ENCODE measurements at regions not wholly inside any gene's neighbourhood (a gene's known extent, or its start where the extent isn't known, plus 50 kb on each side); places are given as distances from the start of the nearest gene placed in this dataset.
A peak's percentile ranks its signal among the peaks of the same experiment; 100 is the strongest.

- Histone ChIP-seq H3K9me3 (ENCODE audit: control insufficient read depth, low read length) (no peaks in the 10 kb centered on the region), H3K36me3 (ENCODE audit: control insufficient read depth in 1 of 2, insufficient read depth in 2 of 2, low read length in 1 of 2) (no peaks in the 10 kb centered on the region), H3K27ac (ENCODE audit: low read depth in 1 of 2, low read length in 2 of 2) (no peak overlapping the region), H3K4me3 (ENCODE audit: low read length in 2 of 2) (no peak overlapping the region), H3K4me1 (ENCODE audit: control insufficient read depth in 1 of 2, insufficient read depth in 2 of 2, low read length in 2 of 2) (no peaks in the 10 kb centered on the region), H3K27me3 (ENCODE audit: control insufficient read depth in 1 of 2, insufficient read depth in 2 of 2, low read length in 1 of 2) (no peaks in the 10 kb centered on the region)
- DNase-seq (no peak), ATAC-seq (ENCODE audit: low FRiP score) (no peak)
- WGBS, 2 donors, result 96 to 97% methylated on average over 6 of the region's 6 CpGs
- intact Hi-C loops (cut with DNase I), result loop anchor here in 1 of 2 donors (5.0 kb wide), 1 partner anchor 42 kb away; no protein-coding TSS in a partner anchor
Measured at GRCh38 chr2:71743995-71744675, 290.8 kb downstream of the DYSF start.

GRCh38 chr2:71742953-71743601 is 289.7 kb downstream of the DYSF start:
- Histone ChIP-seq H3K4me1 (ENCODE audit: control insufficient read depth in 1 of 2, insufficient read depth in 2 of 2, low read length in 2 of 2) (no peaks in the 10 kb centered on the region), H3K4me3 (ENCODE audit: low read length in 2 of 2) (no peak overlapping the region), H3K36me3 (ENCODE audit: control insufficient read depth in 1 of 2, insufficient read depth in 2 of 2, low read length in 1 of 2) (no peaks in the 10 kb centered on the region), H3K9me3 (ENCODE audit: control insufficient read depth, low read length) (no peaks in the 10 kb centered on the region), H3K27me3 (ENCODE audit: control insufficient read depth in 1 of 2, insufficient read depth in 2 of 2, low read length in 1 of 2) (no peaks in the 10 kb centered on the region), H3K27ac (ENCODE audit: low read depth in 1 of 2, low read length in 2 of 2) (peak overlapping the region in 1 of 2 donors; percentile 22)
- intact Hi-C loops (cut with DNase I), result loop anchor here in 1 of 2 donors (5.0 kb wide), 1 partner anchor 41 kb away; no protein-coding TSS in a partner anchor
- DNase-seq (peak; percentile 88), ATAC-seq (ENCODE audit: low FRiP score) (peak; percentile 88)
- WGBS, 2 donors, result 52 to 53% methylated on average over 16 of the region's 16 CpGs

GRCh38 chr2:71736986-71737385 is 283.6 kb downstream of the DYSF start:
- WGBS, 2 donors, result 93 to 99% methylated on average over 4 of the region's 4 CpGs
- Histone ChIP-seq H3K4me1 (ENCODE audit: control insufficient read depth in 1 of 2, insufficient read depth in 2 of 2, low read length in 2 of 2) (no peaks in the 10 kb centered on the region), H3K27me3 (ENCODE audit: control insufficient read depth in 1 of 2, insufficient read depth in 2 of 2, low read length in 1 of 2) (no peaks in the 10 kb centered on the region), H3K27ac (ENCODE audit: low read depth in 1 of 2, low read length in 2 of 2) (no peak overlapping the region), H3K4me3 (ENCODE audit: low read length in 2 of 2) (no peak overlapping the region), H3K9me3 (ENCODE audit: control insufficient read depth, low read length) (no peaks in the 10 kb centered on the region), H3K36me3 (ENCODE audit: control insufficient read depth in 1 of 2, insufficient read depth in 2 of 2, low read length in 1 of 2) (no peaks in the 10 kb centered on the region)
- no peak for DNase-seq
- intact Hi-C loops (cut with DNase I), result no loop called here
- no peak for ATAC-seq (ENCODE audit: low FRiP score)

GRCh38 chr2:71736091-71736861 is 282.9 kb downstream of the DYSF start:
- Histone ChIP-seq H3K27ac (ENCODE audit: low read depth in 1 of 2, low read length in 2 of 2) (no peak overlapping the region), H3K36me3 (ENCODE audit: control insufficient read depth in 1 of 2, insufficient read depth in 2 of 2, low read length in 1 of 2) (no peaks in the 10 kb centered on the region), H3K4me1 (ENCODE audit: control insufficient read depth in 1 of 2, insufficient read depth in 2 of 2, low read length in 2 of 2) (no peaks in the 10 kb centered on the region), H3K9me3 (ENCODE audit: control insufficient read depth, low read length) (no peaks in the 10 kb centered on the region), H3K4me3 (ENCODE audit: low read length in 2 of 2) (no peak overlapping the region), H3K27me3 (ENCODE audit: control insufficient read depth in 1 of 2, insufficient read depth in 2 of 2, low read length in 1 of 2) (no peaks in the 10 kb centered on the region)
- 74 to 85% methylated on average over 13 of the region's 13 CpGs for WGBS, 2 donors
- intact Hi-C loops (cut with DNase I), result no loop called here
- ATAC-seq (ENCODE audit: low FRiP score) (no peak), DNase-seq (no peak)
